Right kidney (tissue), 1 donor: ENCODE measurements at regions not wholly inside any gene's neighbourhood (a gene's known extent, or its start where the extent isn't known, plus 50 kb on each side); places are given as distances from the start of the nearest gene placed in this dataset.

Experiments
- DNase-seq: peaks from one replicate; pipeline ENCODE4 v3.0.0-alpha.2; 2016

- no peak for DNase-seq
Observed at GRCh38 chr18:21162786-21163185, 51.2 kb upstream of the ROCK1 start.

GRCh38 chr18:21163647-21164547 lies 52.3 kb upstream of the ROCK1 start:
- DNase-seq = no peak

DNA sequence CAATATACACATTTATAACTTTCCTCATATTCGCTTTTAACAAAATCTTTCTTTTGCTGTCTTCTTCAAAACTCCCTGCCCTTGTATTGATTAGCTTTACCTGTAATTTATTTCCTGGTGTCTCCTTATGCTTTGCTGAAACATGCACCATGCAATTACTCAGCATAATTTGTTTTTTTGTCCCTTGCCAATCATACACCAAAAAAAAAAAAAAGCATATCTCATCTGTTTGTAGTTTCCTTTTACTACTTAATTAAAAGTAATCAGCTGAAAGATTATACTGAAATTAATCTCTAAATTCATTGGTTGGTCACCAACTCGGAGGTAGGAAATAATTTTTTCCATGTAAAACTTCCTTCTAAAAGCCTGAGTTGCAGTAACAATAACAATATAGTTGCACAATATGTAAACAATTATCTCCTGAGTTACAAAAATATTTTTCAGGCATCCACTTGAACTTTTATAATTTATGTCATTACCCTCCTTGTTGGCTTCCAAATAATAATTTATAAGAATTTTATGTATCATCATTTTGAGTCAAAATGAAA lies 53.0 kb upstream of the ROCK1 start:
- no peak for DNase-seq

- DNase-seq = peak; percentile 11
Observed at GRCh38 chr18:21167641-21168377, 56.2 kb upstream of the ROCK1 start.

DNA sequence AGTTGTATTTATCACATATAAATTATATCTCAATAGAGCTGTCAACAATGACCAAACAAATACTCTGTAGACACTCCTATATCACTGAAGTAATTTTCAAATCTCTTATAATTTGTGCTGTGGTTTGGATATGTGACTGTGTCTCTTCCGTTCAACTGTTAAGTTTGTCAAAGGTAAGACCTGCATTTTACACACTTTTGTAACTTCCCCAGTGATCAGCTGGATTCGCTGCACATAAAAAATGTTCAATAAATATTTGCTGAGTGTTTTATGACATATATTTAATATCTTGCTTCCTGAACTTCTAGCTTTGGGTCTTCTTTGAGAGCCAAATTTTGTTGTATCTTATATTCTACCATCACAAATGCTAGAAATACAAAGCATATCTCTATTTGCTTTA lies 57.3 kb upstream of the ROCK1 start:
- no peak for DNase-seq

DNA sequence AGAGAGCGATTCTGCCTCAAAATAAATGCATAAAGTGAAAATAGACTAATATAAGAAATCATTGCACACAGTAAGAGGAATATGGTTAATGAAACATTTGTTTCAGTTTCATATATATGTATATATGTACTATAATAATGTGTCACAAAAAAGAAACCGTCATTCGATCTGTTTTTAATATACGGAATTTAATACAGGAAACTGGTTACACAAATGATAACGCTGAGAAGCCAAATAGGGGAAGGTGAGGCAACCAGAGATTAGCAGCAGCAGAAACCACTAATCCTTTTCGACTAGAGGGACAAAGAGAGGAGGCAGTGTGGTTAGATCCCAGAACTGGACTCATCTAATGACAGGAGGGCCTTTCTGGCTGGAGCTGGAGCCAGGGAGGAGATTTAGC lies 64.2 kb upstream of the GREB1L start:
- no peak for DNase-seq

- peak; percentile 25 for DNase-seq
Observed at GRCh38 chr18:21179590-21180220, 62.3 kb upstream of the GREB1L start.

DNA sequence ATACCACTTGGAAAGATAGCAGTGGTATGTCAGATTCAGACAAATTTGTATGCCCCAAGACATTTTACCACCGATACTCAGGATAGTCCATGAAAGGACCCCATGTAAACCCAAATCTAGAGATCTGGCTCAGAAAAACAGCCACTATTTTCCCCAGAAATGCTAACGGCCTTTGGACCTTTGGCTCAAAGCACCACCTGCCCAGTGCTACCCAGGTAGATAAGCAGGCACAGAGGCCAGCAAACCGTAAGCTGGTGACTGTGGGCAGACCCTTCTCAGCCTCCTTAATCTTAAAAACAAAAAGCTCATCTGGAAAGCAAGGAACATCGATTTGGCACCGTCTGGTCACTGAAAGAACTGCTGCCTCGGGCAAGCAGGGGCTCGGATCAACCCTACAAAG lies 61.4 kb upstream of the GREB1L start:
- DNase-seq = no peak

GRCh38 chr18:21181766-21182165 lies 60.3 kb upstream of the GREB1L start:
- no peak for DNase-seq

DNA sequence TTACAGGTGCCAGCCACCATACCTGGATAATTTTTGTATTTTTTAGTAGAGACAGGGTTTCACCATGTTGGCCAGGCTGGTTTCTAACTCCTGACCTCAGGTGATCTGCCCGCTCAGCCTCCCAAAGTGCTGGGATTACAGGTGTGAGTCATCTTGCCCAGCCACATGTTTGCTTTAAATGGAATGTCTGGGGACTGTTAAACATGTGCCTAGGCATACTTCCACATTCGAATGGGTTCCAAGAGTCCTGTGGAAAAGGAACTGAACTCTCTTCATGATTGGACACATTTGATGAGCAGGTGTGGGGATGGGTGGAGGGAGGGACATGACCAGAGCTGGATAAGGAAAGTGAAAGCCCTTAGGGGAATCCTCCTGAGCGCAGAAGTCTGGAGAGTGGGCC lies 58.4 kb upstream of the GREB1L start:
- no peak for DNase-seq

DNA sequence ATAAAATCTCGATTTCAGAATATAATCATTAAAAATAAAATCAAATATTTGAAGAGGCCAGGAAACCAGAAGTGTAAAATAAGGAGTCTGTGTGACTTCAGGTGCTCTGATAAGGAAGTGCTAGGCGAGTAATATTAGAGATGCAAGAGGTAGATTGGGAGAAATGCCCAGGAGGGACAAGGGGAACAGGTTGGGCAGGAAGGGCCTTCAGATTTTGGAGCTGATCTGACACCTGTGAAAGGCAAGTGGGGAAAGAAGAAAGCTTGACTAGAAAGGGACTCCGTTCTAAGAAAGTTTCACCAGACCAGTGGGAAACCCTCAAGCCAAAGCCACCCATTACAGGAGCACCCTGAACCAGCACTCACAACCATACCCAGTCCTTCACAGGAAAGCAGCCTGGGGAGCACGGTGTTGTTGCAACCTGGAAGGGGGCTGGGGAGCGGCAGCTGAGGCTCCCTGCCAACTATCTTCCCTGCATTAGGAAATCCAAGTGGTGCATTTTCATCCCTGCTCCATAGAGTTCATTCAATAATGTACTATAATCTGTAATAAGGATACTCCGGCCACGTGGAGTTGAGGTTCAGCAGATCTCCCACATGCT lies 57.5 kb upstream of the GREB1L start:
- no peak for DNase-seq

DNA sequence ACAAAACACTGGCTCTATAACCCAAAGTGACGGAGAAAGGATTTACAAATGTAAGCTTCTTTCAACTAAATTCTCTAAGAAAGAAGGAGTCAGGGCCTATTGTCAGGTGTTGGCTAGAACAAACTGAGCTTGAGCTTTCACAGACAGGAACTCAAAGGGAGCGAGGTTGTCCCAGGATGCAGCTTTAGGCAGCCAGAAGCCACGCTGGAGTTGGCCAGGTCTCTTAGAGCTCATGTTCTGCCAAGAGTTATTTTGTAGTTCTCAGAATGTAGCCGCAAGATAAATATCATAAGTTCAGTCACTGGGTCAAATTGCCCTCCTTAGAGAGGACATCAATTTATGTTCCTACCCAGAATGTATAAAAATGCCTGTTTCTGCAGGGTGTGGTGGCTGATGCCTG lies 54.1 kb upstream of the GREB1L start:
- DNase-seq = no peak

- DNase-seq = no peak
Observed at GRCh38 chr18:21191596-21192307, 50.3 kb upstream of the GREB1L start.
